ENCODE measurements at regions not wholly inside any gene's neighbourhood (a gene's known extent, or its start where the extent isn't known, plus 50 kb on each side); places are given as distances from the start of the nearest gene placed in this dataset.
"Not testable (repeated sequence)": the region's sequence is repeated elsewhere in the genome, so short reads cannot be mapped to it uniquely, and the experiment has no call there.

DNA sequence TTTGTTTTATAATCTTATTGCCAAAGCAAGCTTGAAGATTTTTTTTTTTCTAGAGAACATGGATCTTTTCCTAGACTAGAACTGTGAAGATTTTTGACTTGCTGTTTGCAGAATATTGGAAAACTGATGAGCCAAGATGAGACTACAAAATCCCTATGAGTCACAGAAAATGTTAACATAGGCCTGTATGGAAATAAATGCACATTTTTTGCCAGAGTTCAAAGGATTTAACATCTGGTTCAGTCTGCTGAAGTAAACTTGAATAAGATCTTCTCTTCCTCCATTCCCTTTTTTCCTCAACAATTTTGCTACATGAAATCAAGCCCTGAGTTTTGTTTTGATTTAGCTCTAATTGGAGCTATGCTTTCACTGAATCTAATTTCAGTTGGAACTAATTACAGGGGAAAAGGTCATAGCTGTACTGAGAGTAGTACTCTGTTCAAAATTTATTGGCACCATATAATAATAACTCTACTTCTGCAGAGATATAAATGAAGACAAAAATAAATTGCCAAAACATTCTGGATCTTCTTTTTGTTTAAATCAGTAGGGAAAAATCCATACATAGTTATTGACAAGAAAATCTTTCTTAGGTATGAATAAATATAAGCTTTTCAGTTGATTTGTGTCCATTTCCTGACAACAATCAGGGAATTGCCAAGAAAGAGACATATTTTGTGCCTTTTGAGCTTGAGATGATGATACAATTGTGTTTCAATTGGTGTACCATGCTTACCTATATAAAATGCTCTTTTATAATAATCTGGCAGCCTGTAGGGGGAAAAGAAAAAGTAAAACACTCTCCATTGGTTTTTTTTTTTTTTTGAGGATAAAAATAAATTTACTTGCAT lies 387.5 kb upstream of the GOT2 start:
- no peak for FAIRE-seq

DNA sequence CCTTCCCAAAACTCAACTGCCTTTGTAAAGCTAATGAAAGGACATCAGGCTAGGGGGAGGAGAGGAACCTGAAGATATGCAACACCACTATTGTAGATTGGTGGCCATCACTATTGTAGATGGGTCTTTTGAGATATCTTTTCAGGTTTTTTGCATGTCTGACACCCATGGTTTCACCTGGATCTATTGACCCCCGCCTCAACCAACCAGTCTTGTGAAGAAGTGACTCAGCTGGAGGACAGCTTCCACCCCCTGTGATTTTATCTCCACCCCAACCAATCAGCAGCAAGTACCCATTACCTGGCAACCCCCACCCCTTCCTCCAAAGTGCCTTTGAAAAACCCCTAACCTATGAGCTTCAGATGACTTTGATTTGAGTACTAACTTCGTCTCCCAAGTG lies 382.6 kb upstream of the GOT2 start:
- no peak for FAIRE-seq

DNA sequence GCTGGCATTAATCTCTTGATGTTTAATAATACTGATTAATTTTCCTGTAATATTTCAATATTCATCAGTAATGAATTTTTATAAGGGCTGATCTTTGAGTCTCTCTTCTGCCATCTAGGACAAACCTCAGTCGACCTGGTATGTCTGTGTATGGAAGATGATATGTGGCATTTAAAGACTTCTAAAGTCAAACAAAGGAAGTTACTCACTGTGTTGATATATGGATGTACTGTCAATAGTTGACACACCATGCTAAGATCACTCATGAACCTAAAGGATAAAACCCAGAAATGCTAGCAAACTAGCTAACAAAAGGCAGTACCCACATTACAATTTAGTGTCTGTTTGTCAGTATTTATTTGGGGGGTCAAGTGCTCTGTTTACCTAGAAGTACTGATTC lies 380.7 kb upstream of the GOT2 start:
- FAIRE-seq: no peak

DNA sequence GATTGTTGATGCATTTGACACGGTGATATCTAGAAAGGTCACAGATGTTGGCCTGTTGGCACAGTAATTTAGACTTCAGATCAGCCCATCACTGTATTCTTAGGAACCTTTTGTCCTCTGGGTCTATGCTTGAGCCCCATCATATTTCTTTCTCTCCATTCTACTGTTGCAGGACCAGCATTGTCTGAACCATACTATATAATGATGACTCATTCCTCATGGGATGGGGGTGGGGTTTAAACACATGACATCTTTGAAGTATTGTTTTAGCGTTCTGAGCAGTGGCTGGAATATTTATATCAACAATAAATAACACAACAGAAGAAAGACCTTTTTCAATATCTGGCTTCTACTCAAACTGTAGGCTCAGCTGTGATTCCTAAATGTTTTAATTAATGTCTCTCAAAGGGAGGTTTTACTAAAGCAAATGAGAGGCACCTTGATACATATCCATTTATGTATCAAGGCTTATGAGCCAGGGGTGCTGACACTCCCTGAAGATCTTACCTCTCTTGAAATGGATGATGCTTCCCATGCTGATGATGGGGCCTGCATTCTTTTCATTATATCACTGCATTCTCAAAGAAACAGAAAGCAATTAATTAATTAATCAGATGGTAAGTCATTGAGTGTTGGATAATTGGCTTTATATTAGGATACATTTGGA lies 379.0 kb upstream of the GOT2 start:
- no peak for FAIRE-seq

DNA sequence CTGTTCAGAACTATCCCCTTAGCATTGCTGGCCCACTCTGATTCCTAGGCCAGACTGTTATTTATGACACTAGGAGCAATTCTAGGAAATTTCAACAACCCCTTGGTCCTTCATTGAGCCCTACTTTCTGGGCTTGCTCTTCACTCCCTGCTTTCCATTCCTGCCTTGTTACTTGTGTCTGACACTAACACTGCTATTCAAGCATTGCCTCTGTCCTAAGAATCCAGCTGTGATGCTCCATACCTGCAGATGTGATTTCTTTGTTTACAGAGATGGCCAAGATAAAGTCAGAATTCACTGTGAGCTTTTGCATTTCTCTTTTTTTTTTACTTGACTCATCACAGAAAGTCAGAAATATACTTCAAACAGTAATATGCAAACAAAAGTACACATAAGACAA lies 377.2 kb upstream of the GOT2 start:
- FAIRE-seq: no peak

DNA sequence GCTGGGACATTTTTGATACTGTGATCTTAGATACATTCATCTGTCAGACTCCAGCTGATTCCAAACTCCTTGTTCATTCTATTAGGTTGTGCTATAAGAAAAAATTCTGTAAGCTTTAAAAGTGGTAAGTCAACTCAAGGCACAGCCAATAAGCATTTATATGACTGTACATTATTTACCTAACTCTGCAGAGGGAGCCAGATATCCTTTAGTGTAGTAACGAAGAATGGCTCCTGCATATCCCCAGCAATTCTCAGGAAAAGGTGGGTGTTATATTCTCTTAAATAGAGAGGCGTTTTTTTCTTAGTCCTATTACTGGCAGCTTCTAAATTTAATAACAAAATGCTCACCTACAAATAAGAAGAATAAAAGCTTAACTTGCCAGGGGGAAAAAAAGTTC lies 374.3 kb upstream of the GOT2 start:
- FAIRE-seq: no peak

DNA sequence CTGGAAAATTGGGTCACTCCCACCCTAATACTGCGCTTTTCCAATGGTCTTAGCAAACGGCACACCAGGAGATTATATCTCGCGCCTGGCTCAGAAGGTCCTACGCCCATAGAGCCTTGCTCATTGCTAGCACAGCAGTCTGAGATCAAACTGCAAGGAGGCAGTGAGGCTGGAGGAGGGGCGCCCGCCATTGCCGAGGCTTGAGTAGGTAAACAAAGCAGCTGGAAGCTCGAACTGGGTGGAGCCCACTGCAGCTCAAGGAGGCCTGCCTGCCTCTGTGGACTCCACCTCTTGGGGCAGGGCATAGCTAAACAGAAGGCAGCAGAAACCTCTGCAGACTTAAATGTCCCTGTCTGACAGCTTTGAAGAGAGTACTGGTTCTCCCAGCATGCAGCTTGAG lies 362.6 kb upstream of the GOT2 start:
- FAIRE-seq: not testable (repeated sequence)

DNA sequence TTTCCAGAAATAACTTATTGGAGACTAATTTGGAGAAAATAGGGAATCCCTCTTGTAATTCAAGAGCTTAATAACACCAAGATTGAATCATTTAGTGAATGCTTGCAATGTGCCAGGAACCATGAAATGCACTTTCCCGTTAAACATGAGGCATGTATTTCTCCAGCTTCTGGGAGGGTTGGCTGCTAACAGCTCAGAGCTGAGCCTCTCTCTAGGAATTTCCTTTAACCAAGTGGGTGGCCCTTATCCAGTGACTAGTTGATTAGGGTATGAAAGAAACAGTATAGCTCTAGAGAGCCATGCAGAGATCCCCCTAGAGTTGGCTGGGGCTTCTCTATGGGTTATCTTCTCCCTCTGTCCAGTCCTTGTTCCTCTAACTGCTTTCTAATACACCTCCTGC lies 356.4 kb upstream of the GOT2 start:
- FAIRE-seq: no peak

DNA sequence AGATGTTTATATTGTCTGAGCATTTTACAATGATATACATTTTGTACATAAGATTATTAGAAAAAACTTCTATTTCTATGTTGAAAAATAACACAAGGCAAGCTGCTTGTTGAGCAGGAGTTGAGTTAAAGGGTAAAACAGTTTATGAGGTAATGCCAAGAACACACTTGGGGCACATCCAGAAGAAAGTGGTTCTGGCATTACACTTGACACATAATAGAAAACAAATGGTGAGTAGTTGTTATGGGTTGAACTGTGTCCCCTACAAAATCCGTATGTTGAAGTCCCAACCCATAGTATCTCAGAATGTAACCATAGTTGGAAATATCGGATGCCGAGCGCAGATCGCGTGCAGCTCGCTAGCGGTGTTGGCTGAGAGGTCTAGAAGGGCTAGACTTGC lies 354.3 kb upstream of the GOT2 start:
- no peak for FAIRE-seq

DNA sequence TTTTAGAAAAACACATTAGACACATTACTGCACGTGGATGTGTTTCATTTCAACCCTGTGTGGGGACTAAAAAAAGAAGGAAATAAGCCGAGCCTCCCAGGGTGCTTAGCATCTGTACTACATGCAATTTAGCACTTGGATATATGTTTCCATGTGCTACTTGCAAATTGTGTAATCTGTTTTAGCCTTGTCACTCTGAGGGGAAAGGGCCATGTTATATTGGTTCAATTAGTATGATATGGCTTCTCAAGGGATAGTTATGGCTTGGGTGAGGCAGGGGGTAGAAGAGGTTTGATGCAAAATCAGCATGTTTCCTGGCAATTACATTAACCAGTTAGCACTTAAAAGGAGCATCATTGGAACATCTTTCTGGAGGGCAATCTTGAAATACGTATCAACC lies 353.5 kb upstream of the GOT2 start:
- FAIRE-seq: no peak

DNA sequence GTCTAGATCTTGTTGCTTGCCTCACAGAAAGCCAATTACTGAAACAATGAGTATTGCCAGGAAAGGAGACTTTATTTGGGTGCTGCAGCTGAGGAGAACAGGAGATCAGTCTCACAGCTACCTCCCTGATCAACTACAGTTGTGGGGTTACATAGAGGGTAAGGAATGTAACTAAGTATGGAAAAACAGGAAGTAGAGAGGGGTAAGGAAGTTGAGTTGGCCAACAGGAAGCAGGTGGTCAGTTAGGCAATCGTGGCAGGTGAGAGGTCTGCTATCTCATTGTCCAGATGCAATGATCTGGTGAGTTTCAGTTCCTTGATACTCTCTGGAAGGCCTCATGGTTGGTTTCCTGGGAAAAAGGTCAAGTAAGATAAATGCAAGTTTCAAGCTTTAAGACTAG lies 333.1 kb upstream of the GOT2 start:
- FAIRE-seq: no peak

DNA sequence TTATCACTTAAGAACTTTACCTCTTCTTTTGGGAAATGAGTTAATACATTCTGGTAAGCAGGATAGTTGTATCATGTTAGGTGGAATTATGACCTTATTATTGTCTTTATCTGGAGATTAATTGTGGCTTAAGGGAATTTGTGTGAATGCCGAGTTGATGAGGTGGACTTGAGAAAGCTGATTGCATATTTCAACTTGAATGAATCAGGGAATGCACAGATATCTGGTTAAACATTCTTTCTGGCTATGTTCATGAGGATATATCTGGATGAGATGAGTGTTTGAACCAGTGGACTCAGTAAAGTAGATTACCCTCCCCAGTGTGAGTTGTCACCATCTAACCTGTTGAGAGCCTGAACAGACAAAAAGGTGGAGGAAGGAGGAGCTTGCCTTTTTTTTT lies 326.1 kb upstream of the GOT2 start:
- no peak for FAIRE-seq

DNA sequence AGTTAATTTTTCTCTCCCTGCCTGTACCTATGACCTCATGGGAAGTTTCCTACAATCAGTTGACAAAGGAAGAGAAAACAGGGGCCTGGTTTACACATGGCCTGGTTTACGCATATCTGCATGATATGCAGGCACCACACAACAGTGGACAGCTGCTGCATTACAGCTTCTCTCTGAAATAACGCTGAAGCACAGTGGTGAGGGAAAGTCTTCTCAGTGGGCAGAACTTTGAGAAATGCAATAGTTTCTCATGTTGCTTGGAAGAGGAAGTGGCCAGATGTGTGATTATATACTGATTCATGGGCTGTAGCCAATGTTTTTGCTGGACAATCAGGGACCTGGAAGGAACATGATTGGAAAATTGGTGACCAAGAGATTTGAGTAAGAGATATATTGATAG lies 324.1 kb upstream of the GOT2 start:
- no peak for FAIRE-seq

DNA sequence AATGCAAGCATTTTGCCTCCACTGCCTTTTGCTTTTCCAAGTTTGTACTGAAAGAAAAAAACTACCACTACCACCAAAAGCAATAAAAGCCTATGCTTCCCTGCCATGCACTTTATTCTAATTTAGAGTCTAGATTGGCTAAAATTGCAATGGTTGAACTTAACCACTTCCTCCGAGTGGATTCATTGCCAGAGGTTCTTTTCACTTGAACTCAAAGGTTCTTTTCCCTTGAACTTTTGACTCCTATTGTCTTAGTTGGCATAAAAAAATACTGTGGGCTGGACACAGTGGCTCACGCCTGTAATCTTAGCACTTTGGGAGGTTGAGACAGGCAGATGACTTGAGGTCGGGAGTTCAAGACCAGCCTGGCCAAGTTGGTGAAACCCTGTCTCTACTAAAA lies 319.8 kb upstream of the GOT2 start:
- FAIRE-seq: no peak

DNA sequence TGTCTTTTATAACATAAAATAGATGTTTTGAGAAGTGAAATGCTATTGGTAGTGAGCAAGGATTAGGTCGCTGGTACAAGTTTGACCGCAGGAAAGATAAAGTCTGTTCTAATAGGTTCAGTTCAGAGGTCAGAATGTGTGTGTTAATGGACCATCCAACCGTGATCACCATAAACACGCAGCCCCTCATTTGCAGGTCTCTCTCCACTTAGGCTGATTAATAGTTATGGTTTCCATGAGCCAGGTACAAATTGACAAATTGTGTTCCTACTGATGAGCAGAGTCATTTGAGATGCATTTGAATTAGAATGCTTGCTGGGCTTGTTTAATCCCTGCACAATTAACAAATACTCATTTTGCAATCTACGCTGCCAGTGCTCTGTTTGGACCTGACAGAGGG lies 318.1 kb upstream of the GOT2 start:
- FAIRE-seq: no peak

DNA sequence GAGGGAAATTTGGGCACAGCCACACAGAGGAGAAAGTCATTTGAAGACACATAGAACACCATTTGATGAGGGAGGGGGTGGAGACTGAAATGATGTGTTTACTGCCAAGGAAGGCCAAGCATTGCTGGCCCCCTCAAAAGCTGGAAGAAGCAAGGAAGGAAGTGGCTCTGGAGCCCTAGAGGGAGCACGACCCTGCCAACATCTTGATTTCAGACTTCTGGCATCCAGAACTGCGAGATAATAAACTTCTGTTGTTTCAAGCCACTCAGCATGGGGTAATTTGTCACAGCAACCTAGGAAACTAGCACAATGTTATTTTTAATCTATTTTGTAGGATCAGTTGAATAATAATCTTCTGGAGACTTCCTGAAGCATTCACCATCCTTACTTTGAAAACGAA lies 314.8 kb upstream of the GOT2 start:
- FAIRE-seq: no peak

DNA sequence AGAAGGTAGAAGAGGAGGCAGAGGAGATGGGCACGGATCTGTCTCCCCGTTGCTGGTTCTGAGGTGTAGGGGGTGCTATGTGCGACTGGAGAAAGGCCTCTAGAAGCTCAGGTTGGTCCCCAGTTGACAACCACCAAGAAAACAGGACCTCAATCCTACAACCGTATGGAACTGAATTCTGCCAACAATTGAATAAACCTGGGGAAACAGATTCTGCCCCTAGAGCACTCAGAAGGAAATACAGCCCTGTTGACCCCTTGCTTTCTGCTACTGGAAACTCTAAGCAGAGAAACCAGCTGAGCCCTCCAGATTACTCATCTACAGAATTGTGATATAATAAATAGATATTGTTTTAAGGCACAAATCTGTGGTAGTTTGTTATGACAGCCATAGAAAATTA lies 313.0 kb upstream of the GOT2 start:
- FAIRE-seq: no peak

DNA sequence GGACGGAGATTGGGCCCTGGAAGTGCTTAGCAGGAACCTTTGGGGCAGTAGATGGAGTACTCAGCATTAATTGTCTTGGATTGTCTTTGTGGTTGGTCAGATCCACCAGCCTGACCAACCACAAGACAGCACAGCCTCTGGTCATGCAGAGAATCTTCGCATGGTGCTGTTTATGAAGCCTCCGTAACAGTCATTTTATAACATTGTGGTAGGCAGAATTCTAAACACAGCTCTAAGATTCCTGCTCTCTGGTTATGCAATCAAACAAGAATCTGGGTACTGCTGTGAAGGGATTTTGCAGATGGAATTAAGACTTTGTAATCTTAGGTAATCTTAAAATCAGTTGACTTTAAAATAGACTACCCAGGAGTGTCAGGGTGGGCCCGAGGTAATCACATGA lies 312.2 kb upstream of the GOT2 start:
- no peak for FAIRE-seq

DNA sequence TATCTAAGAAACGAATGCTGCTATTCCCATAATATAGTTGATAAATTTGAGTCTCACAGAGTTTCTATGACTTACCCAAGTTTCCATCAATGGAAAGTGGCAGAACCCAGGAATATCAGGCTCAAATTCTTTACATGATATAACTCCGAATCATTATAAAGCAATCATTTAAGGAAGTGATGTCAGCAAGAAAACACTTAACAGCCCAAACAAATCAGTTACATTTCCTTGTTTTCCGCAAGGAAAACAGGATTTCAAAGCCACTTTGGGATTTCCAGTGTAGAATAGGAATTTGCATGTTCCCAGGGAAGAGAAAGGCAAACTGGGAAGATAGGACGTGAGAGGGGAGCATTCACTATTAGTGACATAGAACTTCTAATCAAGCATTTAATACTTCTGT lies 311.4 kb upstream of the GOT2 start:
- FAIRE-seq: no peak

DNA sequence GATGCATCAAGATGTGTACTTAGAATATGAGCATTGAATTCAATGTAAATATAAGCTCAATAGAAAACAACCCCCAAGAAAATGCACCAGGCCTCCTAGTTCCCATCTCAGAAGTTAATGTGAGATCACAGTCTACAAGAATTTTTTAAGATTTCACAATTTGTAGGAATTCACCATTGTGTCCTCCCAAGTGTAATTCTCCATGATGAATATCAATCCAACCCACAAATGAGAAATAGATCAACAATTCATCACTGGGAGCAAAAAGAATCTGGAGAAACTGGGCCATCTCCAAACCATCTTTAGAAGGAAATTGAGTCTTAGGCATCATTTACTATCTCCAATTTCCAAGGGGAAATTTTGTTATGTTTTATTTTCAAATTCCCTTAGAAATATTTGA lies 310.5 kb upstream of the GOT2 start:
- no peak for FAIRE-seq

DNA sequence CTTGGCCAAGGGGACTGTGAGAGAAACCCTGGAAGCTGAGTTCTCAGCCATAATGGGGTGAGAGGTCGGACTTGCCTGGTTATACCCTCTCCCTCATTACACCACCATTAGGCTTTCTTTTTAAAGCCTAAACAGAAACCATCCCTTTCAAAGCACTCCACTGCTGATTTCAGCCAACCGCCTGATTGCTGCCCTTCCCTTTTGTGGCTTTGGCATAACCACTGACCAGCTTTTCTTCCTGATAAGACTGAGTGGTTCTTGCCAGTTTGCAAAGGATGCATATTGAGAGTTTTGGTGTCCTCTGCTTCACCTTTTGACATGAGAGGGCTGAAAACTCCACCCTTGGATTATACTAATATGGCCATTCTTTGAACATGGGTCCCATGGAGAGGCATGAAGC lies 308.2 kb upstream of the GOT2 start:
- FAIRE-seq: no peak

DNA sequence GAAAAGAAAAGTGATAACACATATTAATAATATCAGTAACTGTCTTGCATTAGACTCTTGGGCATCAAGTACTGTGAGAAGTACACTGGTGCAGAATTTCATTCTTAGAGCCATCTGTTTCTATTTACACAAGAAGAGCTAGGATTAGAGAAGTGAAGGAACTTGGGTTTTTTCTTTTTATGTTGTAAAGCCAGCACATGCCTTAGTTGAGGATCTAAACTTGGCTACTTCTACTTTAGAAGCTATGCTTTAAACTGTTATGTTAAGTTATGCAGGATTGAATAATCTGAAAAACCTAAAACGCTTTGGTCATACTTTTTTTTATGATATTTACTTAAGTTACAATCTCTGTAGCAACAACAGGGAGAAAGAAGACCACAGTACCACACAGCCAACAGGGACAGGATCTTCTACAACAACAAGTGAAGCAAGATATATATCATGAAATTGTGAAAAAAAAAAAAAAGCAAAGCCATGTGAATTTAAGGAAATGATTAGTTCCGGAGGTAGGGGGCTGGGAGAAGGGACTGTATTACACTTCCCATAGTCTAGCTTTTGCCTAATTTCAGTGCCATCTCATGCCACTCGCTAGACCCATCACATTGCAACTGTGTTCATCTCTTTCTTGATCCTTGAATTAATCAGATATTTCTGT lies 305.1 kb upstream of the GOT2 start:
- FAIRE-seq: no peak

DNA sequence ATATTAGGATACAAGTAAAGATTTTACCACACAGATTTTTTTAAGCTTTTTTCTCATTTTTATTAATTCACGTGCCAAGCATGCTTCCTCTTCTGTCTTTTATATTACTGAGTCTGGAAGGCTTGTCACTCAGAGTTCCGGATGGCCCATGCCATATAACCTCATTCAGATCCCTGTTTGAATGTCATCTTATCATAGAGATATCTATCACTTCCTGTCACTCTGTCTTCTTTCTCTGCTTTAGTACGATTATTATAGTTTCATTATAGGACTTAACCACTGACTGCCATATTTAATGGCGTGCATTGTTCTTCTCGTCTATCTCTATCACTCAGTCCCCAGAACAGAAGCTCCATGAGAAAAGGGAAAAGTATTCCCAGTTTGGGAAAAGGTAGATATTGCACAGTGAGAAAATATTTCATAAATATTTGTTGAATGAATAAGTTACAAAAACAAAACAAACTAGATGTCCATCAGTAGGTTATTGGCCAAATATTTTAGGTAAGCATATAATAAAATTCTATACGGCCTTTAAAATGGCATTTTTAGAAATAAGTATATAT lies 296.9 kb upstream of the GOT2 start:
- no peak for FAIRE-seq

DNA sequence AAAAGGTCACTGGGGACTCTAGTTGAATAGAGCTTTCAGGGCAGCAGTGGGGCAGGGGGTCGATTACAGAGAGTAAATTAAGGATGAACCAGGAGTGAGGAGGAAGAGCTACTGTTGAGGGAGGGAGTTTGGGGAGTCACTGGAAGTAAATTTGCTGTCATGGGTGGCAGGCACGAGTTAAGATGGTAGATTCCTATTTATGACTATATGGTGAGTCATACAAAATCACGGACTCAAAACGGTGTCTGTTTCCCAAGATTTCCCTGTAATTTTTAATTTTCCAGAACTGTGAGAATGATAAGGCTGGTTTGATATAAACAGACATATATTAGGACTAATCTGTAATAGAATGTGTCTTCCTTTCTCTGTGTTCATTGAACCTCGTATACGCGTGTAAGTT lies 287.6 kb upstream of the GOT2 start:
- no peak for FAIRE-seq

All from TTC549 (cell line).